Daoy (cell line): ENCODE measurements at regions not wholly inside any gene's neighbourhood (a gene's known extent, or its start where the extent isn't known, plus 50 kb on each side); places are given as distances from the start of the nearest gene placed in this dataset.
"Not testable (repeated sequence)": the region's sequence is repeated elsewhere in the genome, so short reads cannot be mapped to it uniquely, and the experiment has no call there.

Source experiments
- DNase-seq: peaks from one replicate; pipeline ENCODE4 v3.0.0-alpha.2; 2015; ENCODE audit warnings: low read depth

- DNase-seq = not testable (repeated sequence)
These were observed 184.6 kb upstream of the TP53TG3C start for GRCh38 chr16:33009468-33009867.

GRCh38 chr16:33027121-33027520, 166.9 kb upstream of the TP53TG3C start:
- not testable (repeated sequence) for DNase-seq

GRCh38 chr16:33027941-33028340, 166.1 kb upstream of the TP53TG3C start:
- not testable (repeated sequence) for DNase-seq

- DNase-seq = peak; percentile 23
These were observed 165.2 kb upstream of the TP53TG3C start for GRCh38 chr16:33028707-33029390.

- not testable (repeated sequence) for DNase-seq
These were observed 145.2 kb upstream of the TP53TG3C start for GRCh38 chr16:33048849-33049248.

- DNase-seq = peak; percentile 4
These were observed 134.8 kb upstream of the TP53TG3C start for GRCh38 chr16:33059206-33059605.

- DNase-seq = peak; percentile 0
These were observed 134.2 kb upstream of the TP53TG3C start for GRCh38 chr16:33059654-33060421.

- not testable (repeated sequence) for DNase-seq
These were observed 131.3 kb upstream of the TP53TG3C start for GRCh38 chr16:33062763-33063162.

GRCh38 chr16:33063365-33064170, 130.5 kb upstream of the TP53TG3C start:
- not testable (repeated sequence) for DNase-seq

- not testable (repeated sequence) for DNase-seq
These were observed 129.5 kb upstream of the TP53TG3C start for GRCh38 chr16:33064454-33065073.
